IPS DF 6.9 (cell line): ENCODE measurements at regions not wholly inside any gene's neighbourhood (a gene's known extent, or its start where the extent isn't known, plus 50 kb on each side); places are given as distances from the start of the nearest gene placed in this dataset.
"Not testable (repeated sequence)": the region's sequence is repeated elsewhere in the genome, so short reads cannot be mapped to it uniquely, and the experiment has no call there.

Experiments used
- DNase-seq: peaks from one replicate; pipeline ENCODE4 v3.0.0-alpha.2; 2013; ENCODE audit warnings: low read depth, low spot score
- H3K27ac ChIP-seq: one replicate; pipeline ENCODE4 v1.5.1; 2013; ENCODE audit warnings: low read length, control low read depth
- H3K27me3 ChIP-seq: 2 replicates; pipeline ENCODE4 v1.6.1; 2013; ENCODE audit warnings: mild to moderate bottlenecking, low read length; ENCODE audit not compliant: control insufficient read depth, insufficient read depth
- H3K36me3 ChIP-seq: 2 replicates; pipeline ENCODE4 v1.6.1; 2013; ENCODE audit warnings: low read length; ENCODE audit not compliant: control insufficient read depth, insufficient read depth
- H3K4me1 ChIP-seq: 2 replicates; pipeline ENCODE4 v1.6.1; 2013; ENCODE audit warnings: low read length; ENCODE audit not compliant: control insufficient read depth, insufficient read depth
- H3K4me3 ChIP-seq: 2 replicates; pipeline ENCODE4 v1.5.1; 2013; ENCODE audit warnings: mild to moderate bottlenecking, low read length
- H3K9me3 ChIP-seq: 2 replicates; pipeline ENCODE4 v1.6.1; 2013; ENCODE audit warnings: low read length, inconsistent platforms; ENCODE audit not compliant: control insufficient read depth, insufficient read depth
- WGBS: extraction: QIAGEN DNeasy Blood & Tissue Kit; methylation state at CpG from one replicate; pipeline ENCODE4 v1.1.7; 2013; ENCODE audit warnings: mixed read lengths, missing lambda C conversion rate; ENCODE audit not compliant: insufficient read length, insufficient coverage; 5-methylcytosine and 5-hydroxymethylcytosine counted together

- WGBS: no CpG with 5 or more reads among the region's 11 CpGs
- H3K4me3 ChIP-seq: no peak overlapping the region
- peaks cover 1% of the 10 kb centered on the region; the same call in 1 of the 2 replicates for H3K9me3 ChIP-seq
- H3K36me3 ChIP-seq: no peaks in the 10 kb centered on the region
- H3K27ac ChIP-seq: no peak overlapping the region
- DNase-seq: no peak
- no peaks in the 10 kb centered on the region for H3K27me3 ChIP-seq
- H3K4me1 ChIP-seq: no peaks in the 10 kb centered on the region
Observed at GRCh38 chr10:3323865-3324498, 151.4 kb upstream of the PITRM1 start.

- no CpG with 5 or more reads among the region's 9 CpGs for WGBS
- DNase-seq: no peak
- Histone ChIP-seq H3K4me1 (no peaks in the 10 kb centered on the region), H3K27me3 (no peaks in the 10 kb centered on the region), H3K36me3 (no peaks in the 10 kb centered on the region), H3K4me3 (no peak overlapping the region), H3K9me3 (peaks cover 1% of the 10 kb centered on the region; the same call in 1 of the 2 replicates), H3K27ac (no peak overlapping the region)
Observed at GRCh38 chr10:3321123-3321522, 148.5 kb upstream of the PITRM1 start.

GRCh38 chr10:3319811-3320226, 147.2 kb upstream of the PITRM1 start:
- WGBS: no CpG with 5 or more reads among the region's 25 CpGs
- H3K27ac ChIP-seq: no peak overlapping the region
- peaks cover 1% of the 10 kb centered on the region; the same call in 1 of the 2 replicates for H3K9me3 ChIP-seq
- no peaks in the 10 kb centered on the region for H3K4me1 ChIP-seq
- no peak for DNase-seq
- H3K36me3 ChIP-seq: no peaks in the 10 kb centered on the region
- no peaks in the 10 kb centered on the region for H3K27me3 ChIP-seq
- no peak overlapping the region for H3K4me3 ChIP-seq

- not testable (repeated sequence) for H3K4me3 ChIP-seq, H3K4me1 ChIP-seq, DNase-seq, H3K36me3 ChIP-seq, H3K27ac ChIP-seq, H3K27me3 ChIP-seq, H3K9me3 ChIP-seq
- no CpG with 5 or more reads among the region's 22 CpGs for WGBS
Observed at GRCh38 chr10:3318480-3318807, 145.9 kb upstream of the PITRM1 start.

- DNase-seq, H3K4me3 ChIP-seq, H3K27ac ChIP-seq, H3K4me1 ChIP-seq, H3K27me3 ChIP-seq, H3K9me3 ChIP-seq, H3K36me3 ChIP-seq: not testable (repeated sequence)
- WGBS: no CpG with 5 or more reads among the region's 61 CpGs
Observed at GRCh38 chr10:3317553-3318479, 145.2 kb upstream of the PITRM1 start.

- WGBS: no CpG with 5 or more reads among the region's 5 CpGs
- H3K27me3 ChIP-seq, H3K4me1 ChIP-seq, H3K36me3 ChIP-seq, H3K4me3 ChIP-seq, H3K27ac ChIP-seq, H3K9me3 ChIP-seq, DNase-seq: not testable (repeated sequence)
Observed at GRCh38 chr10:3314445-3315085, 142.0 kb upstream of the PITRM1 start.

- H3K36me3 ChIP-seq, H3K4me1 ChIP-seq, H3K4me3 ChIP-seq, H3K27me3 ChIP-seq, H3K9me3 ChIP-seq, H3K27ac ChIP-seq: not testable (repeated sequence)
- peak; percentile 20 for DNase-seq
- no CpG with 5 or more reads among the region's 2 CpGs for WGBS
Observed at GRCh38 chr10:3313784-3314444, 141.3 kb upstream of the PITRM1 start.

- no peak for DNase-seq
- H3K36me3 ChIP-seq: no peaks in the 10 kb centered on the region
- H3K4me3 ChIP-seq: no peak overlapping the region
- H3K9me3 ChIP-seq: no peaks in the 10 kb centered on the region
- WGBS: no CpG with 5 or more reads among the region's 12 CpGs
- H3K4me1 ChIP-seq: no peaks in the 10 kb centered on the region
- no peaks in the 10 kb centered on the region for H3K27me3 ChIP-seq
- no peak overlapping the region for H3K27ac ChIP-seq
Observed at GRCh38 chr10:3312403-3312940, 139.9 kb upstream of the PITRM1 start.

- no peaks in the 10 kb centered on the region for H3K27me3 ChIP-seq
- no peak overlapping the region for H3K4me3 ChIP-seq
- H3K36me3 ChIP-seq: no peaks in the 10 kb centered on the region
- H3K9me3 ChIP-seq: no peaks in the 10 kb centered on the region
- H3K4me1 ChIP-seq: no peaks in the 10 kb centered on the region
- DNase-seq: no peak
- H3K27ac ChIP-seq: no peak overlapping the region
- whole genome bisulfite sequencing: no CpG with 5 or more reads among the region's 8 CpGs
Observed at GRCh38 chr10:3310016-3310784, 137.6 kb upstream of the PITRM1 start.
